ENCODE measurements at regions not wholly inside any gene's neighbourhood (a gene's known extent, or its start where the extent isn't known, plus 50 kb on each side); places are given as distances from the start of the nearest gene placed in this dataset.

- TF ChIP-seq, protein P1, sequence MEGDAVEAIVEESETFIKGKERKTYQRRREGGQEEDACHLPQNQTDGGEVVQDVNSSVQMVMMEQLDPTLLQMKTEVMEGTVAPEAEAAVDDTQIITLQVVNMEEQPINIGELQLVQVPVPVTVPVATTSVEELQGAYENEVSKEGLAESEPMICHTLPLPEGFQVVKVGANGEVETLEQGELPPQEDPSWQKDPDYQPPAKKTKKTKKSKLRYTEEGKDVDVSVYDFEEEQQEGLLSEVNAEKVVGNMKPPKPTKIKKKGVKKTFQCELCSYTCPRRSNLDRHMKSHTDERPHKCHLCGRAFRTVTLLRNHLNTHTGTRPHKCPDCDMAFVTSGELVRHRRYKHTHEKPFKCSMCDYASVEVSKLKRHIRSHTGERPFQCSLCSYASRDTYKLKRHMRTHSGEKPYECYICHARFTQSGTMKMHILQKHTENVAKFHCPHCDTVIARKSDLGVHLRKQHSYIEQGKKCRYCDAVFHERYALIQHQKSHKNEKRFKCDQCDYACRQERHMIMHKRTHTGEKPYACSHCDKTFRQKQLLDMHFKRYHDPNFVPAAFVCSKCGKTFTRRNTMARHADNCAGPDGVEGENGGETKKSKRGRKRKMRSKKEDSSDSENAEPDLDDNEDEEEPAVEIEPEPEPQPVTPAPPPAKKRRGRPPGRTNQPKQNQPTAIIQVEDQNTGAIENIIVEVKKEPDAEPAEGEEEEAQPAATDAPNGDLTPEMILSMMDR (IDR thresholded peaks at IDR 0.05; ENCODE audit: low read depth, low read length) = no peak
- ChIA-PET CTCF (interaction anchor here (1.3 kb wide), 1 partner anchor 218 kb away, joined by 4 read pairs; no protein-coding TSS in a partner anchor), POLR2A (interaction anchor here (1.0 kb wide), 1 partner anchor 39 kb away, joined by 3 read pairs; no protein-coding TSS in a partner anchor)
- DNase-seq (ENCODE audit: low read depth, low spot score) = peak; percentile 24
- H3K4me3 ChIP-seq (ENCODE audit: low read depth, low read length) = no peak overlapping the region
- no peaks in the 10 kb centered on the region for H3K9me3 ChIP-seq (ENCODE audit: control insufficient read depth, insufficient read depth, low read length)
- H3K27me3 ChIP-seq (ENCODE audit: control insufficient read depth, insufficient read depth, low read length) = no peaks in the 10 kb centered on the region
- H3K27ac ChIP-seq (ENCODE audit: low read depth, low read length) = no peak overlapping the region
Observed at GRCh38 chr10:52525761-52526160, 211.7 kb downstream of the DKK1 start.

DNA sequence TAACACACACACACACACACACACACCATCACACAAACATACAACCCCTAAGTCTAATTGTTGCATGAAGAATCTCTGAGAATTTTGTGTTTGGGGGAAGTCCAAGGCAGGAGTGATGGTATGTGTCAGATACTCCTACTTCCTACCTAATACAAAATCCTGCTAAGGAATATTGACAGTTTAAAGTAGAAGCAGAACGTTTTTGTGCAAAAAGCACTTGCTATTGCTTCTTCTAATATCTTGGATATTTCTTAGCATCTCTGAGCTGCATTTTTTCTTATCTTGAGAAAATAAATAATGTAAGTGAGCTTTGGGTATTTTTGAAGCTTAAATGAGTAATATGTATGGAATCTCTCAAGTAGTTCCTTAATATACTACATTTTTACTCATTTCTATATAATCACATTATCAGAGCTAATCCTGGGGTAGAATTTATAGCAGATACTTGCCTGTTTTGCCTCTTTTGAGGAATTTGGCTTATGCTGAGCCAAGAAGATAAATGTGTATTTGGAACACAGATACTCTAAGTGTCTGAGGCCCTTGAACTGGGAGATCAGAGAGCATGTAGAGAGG lies 212.3 kb downstream of the DKK1 start:
- CTCF ChIA-PET = interaction anchor here (0.9 to 1.3 kb wide), 2 partner anchors 40 to 218 kb away, joined by 3 to 4 read pairs; no protein-coding TSS in a partner anchor
- Histone ChIP-seq H3K4me3 (ENCODE audit: low read depth, low read length) (no peak overlapping the region), H3K9me3 (ENCODE audit: control insufficient read depth, insufficient read depth, low read length) (no peaks in the 10 kb centered on the region), H3K27me3 (ENCODE audit: control insufficient read depth, insufficient read depth, low read length) (no peaks in the 10 kb centered on the region), H3K27ac (ENCODE audit: low read depth, low read length) (no peak overlapping the region)
- TF ChIP-seq, protein P1 (IDR thresholded peaks at IDR 0.05; ENCODE audit: low read depth, low read length) = no peak
- DNase-seq (ENCODE audit: low read depth, low spot score) = no peak
- POLR2A ChIA-PET = interaction anchor here (0.7 to 1.0 kb wide), 2 partner anchors 40 to 71 kb away, joined by 3 read pairs; no protein-coding TSS in a partner anchor

GRCh38 chr10:52532650-52533290 lies 218.7 kb downstream of the DKK1 start:
- TF ChIP-seq, protein P1 (IDR thresholded peaks at IDR 0.05; ENCODE audit: low read depth, low read length) = no peak
- no peak for DNase-seq (ENCODE audit: low read depth, low spot score)
- Histone ChIP-seq H3K27ac (ENCODE audit: low read depth, low read length) (no peak overlapping the region), H3K4me3 (ENCODE audit: low read depth, low read length) (no peak overlapping the region), H3K27me3 (ENCODE audit: control insufficient read depth, insufficient read depth, low read length) (no peaks in the 10 kb centered on the region), H3K9me3 (ENCODE audit: control insufficient read depth, insufficient read depth, low read length) (no peaks in the 10 kb centered on the region)
- ChIA-PET POLR2A (no interaction called here), CTCF (interaction anchor here (1.3 kb wide), 1 partner anchor 34 kb away, joined by 6 read pairs; no protein-coding TSS in a partner anchor)

- H3K4me3 ChIP-seq (ENCODE audit: low read depth, low read length) = no peak overlapping the region
- CTCF ChIA-PET = interaction anchor here (1.3 kb wide), 1 partner anchor 33 kb away, joined by 6 read pairs; no protein-coding TSS in a partner anchor
- POLR2A ChIA-PET = no interaction called here
- no peaks in the 10 kb centered on the region for H3K27me3 ChIP-seq (ENCODE audit: control insufficient read depth, insufficient read depth, low read length)
- DNase-seq (ENCODE audit: low read depth, low spot score) = no peak
- H3K27ac ChIP-seq (ENCODE audit: low read depth, low read length) = no peak overlapping the region
- TF ChIP-seq, protein P1 (IDR thresholded peaks at IDR 0.05; ENCODE audit: low read depth, low read length) = no peak
- H3K9me3 ChIP-seq (ENCODE audit: control insufficient read depth, insufficient read depth, low read length) = no peaks in the 10 kb centered on the region
Observed at GRCh38 chr10:52533986-52534385, 219.9 kb downstream of the DKK1 start.

DNA sequence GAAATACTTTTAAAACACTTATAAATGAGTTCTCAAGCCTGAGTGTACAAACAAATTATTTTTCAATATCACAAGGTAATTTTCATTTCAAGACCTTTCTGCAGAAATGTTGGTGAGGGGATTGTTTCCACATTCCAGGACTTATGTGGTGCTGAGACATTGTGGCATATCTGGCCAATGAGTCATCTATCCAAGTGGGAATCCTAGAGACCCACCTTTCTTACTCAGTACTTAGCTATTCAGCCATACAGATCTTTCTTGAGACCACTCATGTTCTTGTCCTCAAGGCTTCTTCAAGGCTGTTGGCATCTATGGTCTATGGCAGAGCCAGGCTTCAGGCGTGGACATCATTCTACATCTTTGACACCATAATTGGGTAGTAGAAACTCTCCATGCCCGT lies 225.4 kb downstream of the DKK1 start:
- TF ChIP-seq, protein P1 (IDR thresholded peaks at IDR 0.05; ENCODE audit: low read depth, low read length) = no peak
- CTCF ChIA-PET = no interaction called here
- DNase-seq (ENCODE audit: low read depth, low spot score) = no peak
- H3K9me3 ChIP-seq (ENCODE audit: control insufficient read depth, insufficient read depth, low read length) = no peaks in the 10 kb centered on the region
- POLR2A ChIA-PET = no interaction called here
- no peak overlapping the region for H3K4me3 ChIP-seq (ENCODE audit: low read depth, low read length)
- no peak overlapping the region for H3K27ac ChIP-seq (ENCODE audit: low read depth, low read length)
- no peaks in the 10 kb centered on the region for H3K27me3 ChIP-seq (ENCODE audit: control insufficient read depth, insufficient read depth, low read length)
